Head of caudate nucleus (tissue), 42 donors: ENCODE measurements at regions not wholly inside any gene's neighbourhood (a gene's known extent, or its start where the extent isn't known, plus 50 kb on each side); places are given as distances from the start of the nearest gene placed in this dataset.

Experiments used
- DNase-seq, 42 donors: peaks; one replicate each; pipeline versions ENCODE4 v3.0.0 to v3.0.0-alpha.2; 2020 to 2021; ENCODE audit warnings: mixed read lengths in 7 of 42
- intact Hi-C: fragments of 100-400 bp; cut with DNase I; formaldehyde crosslinking; loops from one replicate; pipeline ENCODE4 v1.15.0; 2022

GRCh38 chr17:79525793-79526677, 84.8 kb downstream of the RBFOX3 start:
- no peak for DNase-seq
- intact Hi-C loops, result no loop called here

- intact Hi-C loops, result no loop called here
- DNase-seq, result peak in 2 of 42 donors; percentile 36 to 61
Observed at GRCh38 chr17:79524213-79525187, 86.4 kb downstream of the RBFOX3 start.

- no peak for DNase-seq
- intact Hi-C loops, result no loop called here
Observed at GRCh38 chr17:79522414-79522813, 88.4 kb downstream of the RBFOX3 start.

- intact Hi-C loops, result no loop called here
- no peak for DNase-seq
Observed at GRCh38 chr17:79521225-79521624, 89.6 kb downstream of the RBFOX3 start.

- DNase-seq, result no peak
- intact Hi-C loops, result no loop called here
Observed at GRCh38 chr17:79520167-79521165, 90.4 kb downstream of the RBFOX3 start.

GRCh38 chr17:79519601-79520000, 91.2 kb downstream of the RBFOX3 start:
- DNase-seq, result no peak
- intact Hi-C loops, result no loop called here

- no peak for DNase-seq
- intact Hi-C loops, result no loop called here
Observed at GRCh38 chr17:79518585-79519523, 92.0 kb downstream of the RBFOX3 start.

GRCh38 chr17:79517827-79518584, 92.8 kb downstream of the RBFOX3 start:
- intact Hi-C loops, result no loop called here

GRCh38 chr17:79515646-79516571, 94.9 kb downstream of the RBFOX3 start:
- DNase-seq, result no peak
- intact Hi-C loops, result no loop called here

More at GRCh38 chr17:79517827-79518584, 92.8 kb downstream of the RBFOX3 start:
- no peak for DNase-seq

- intact Hi-C loops, result no loop called here
- no peak for DNase-seq
Observed at GRCh38 chr17:79515110-79515509, 95.7 kb downstream of the RBFOX3 start.

- intact Hi-C loops, result no loop called here
- DNase-seq, result no peak
Observed at GRCh38 chr17:79513820-79514535, 96.9 kb downstream of the RBFOX3 start.

GRCh38 chr17:79513206-79513605, 97.6 kb downstream of the RBFOX3 start:
- no peak for DNase-seq
- intact Hi-C loops, result no loop called here

- DNase-seq, result no peak
- intact Hi-C loops, result no loop called here
Observed at GRCh38 chr17:79511471-79511870, 99.4 kb downstream of the RBFOX3 start.

- no peak for DNase-seq
- intact Hi-C loops, result no loop called here
Observed at GRCh38 chr17:79510071-79510470, 100.8 kb downstream of the RBFOX3 start.

- intact Hi-C loops, result loop anchor here (10.0 kb wide), 1 partner anchor 55 kb away; no protein-coding TSS in a partner anchor
- no peak for DNase-seq
Observed at GRCh38 chr17:79509490-79509889, 101.4 kb downstream of the RBFOX3 start.
